Activated T-cell treated with anti-CD3 and anti-CD28 coated beads, Interleukin-2, amount 50 U/mL, for 4 hours (primary cell): ENCODE measurements at regions not wholly inside any gene's neighbourhood (a gene's known extent, or its start where the extent isn't known, plus 50 kb on each side); places are given as distances from the start of the nearest gene placed in this dataset.
A peak's percentile ranks its signal among the peaks of the same experiment; 100 is the strongest.

Source experiments
- ATAC-seq, 2 donors: fragments of 200-7000 bp; cut with Tn5 transposase; one replicate each; pipeline ENCODE4 v1.10.0; 2021
- DNase-seq: peaks from one replicate; pipeline ENCODE4 v3.0.0-alpha.2; 2020
- H3K27me3 Mint-ChIP-seq: one replicate; pipeline ENCODE4 v1.8.0; 2021; ENCODE audit warnings: low read depth, mixed read lengths
- H3K36me3 Mint-ChIP-seq: one replicate; pipeline ENCODE4 v1.8.0; 2022; ENCODE audit warnings: mixed read lengths; ENCODE audit not compliant: insufficient read depth
- H3K4me1 Mint-ChIP-seq: one replicate; pipeline ENCODE4 v1.8.0; 2021; ENCODE audit warnings: low read depth, mixed read lengths
- H3K4me3 Mint-ChIP-seq: one replicate; pipeline ENCODE4 v1.8.0; 2021; ENCODE audit warnings: mild to moderate bottlenecking, moderate library complexity, mixed read lengths
- H3K9me3 Mint-ChIP-seq: one replicate; pipeline ENCODE4 v1.8.0; 2021; ENCODE audit warnings: mixed read lengths

DNA sequence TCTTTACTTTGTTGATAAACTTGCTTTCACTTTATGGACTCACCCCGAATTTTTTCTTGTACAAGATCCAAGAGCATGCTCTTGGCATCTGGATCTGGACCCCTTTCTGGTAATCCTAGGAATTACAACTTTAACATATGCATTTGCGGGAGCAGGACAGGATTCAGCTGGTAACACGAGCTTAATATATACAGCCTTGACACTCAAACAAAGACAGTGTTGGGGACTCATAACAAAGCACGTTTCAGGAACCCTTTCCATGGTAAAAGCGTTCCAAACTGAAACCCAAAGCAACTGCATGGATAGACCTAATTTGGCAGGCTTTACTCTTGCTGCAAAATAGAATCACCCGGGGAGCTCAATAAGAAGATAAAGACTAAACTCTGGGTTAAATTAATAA, 349.7 kb upstream of the AMELY start:
- Mint-ChIP-seq H3K36me3 (no peaks in the 10 kb centered on the region), H3K4me3 (no peak overlapping the region), H3K27me3 (no peaks in the 10 kb centered on the region), H3K4me1 (peaks cover 7% of the 10 kb centered on the region), H3K9me3 (no peaks in the 10 kb centered on the region)
- ATAC-seq: no peak
- no peak for DNase-seq

DNA sequence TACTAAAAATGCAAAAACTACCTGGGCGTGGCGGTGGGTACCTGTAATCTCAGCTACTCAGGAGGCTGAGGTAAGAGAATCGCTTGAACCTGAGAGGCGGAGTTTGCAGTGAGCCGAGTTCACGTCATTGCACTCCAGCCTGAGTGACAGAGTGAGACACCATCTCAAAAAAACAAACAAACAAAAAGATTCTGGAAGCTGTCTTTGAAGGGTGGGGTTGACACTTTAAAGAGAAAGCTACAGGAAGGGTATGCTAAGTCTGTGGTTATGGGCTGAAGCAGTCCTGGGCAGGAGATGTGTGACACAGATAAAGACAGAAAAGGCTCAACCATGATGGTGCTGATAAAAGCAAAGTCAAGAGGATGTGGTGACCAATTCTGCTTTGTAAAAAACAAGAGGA, 328.5 kb upstream of the AMELY start:
- Mint-ChIP-seq H3K4me1 (peaks cover 34% of the 10 kb centered on the region), H3K27me3 (no peaks in the 10 kb centered on the region), H3K36me3 (peaks cover 3% of the 10 kb centered on the region), H3K4me3 (peak overlapping the region; percentile 8), H3K9me3 (peaks cover 5% of the 10 kb centered on the region)
- DNase-seq: no peak
- ATAC-seq: peak in 1 of 2 donors; percentile 63

DNA sequence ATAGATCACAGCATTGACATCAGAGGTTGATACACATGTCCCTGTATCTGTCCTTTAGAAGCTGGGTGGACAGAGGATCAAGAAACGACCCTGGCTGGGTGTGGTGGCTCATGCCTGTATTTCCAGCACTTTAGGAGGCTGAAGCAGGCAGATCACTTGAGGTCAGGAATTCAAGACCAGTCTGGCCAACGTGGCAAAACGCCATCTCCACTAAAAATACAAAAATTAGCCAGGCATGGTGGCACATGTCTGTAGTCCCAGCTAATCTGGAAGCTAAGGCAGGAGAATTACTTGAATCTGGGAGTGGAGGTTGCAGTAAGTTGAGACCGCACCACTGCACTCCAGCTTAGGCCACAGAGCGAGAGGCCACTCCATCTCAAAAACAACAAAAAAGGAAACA, 300.4 kb upstream of the AMELY start:
- DNase-seq (no peak), ATAC-seq (no peak)
- H3K4me3 Mint-ChIP-seq: no peak overlapping the region
- no peaks in the 10 kb centered on the region for H3K36me3 Mint-ChIP-seq
- H3K4me1 Mint-ChIP-seq: peaks cover 2% of the 10 kb centered on the region
- no peaks in the 10 kb centered on the region for H3K9me3 Mint-ChIP-seq
- no peaks in the 10 kb centered on the region for H3K27me3 Mint-ChIP-seq

DNA sequence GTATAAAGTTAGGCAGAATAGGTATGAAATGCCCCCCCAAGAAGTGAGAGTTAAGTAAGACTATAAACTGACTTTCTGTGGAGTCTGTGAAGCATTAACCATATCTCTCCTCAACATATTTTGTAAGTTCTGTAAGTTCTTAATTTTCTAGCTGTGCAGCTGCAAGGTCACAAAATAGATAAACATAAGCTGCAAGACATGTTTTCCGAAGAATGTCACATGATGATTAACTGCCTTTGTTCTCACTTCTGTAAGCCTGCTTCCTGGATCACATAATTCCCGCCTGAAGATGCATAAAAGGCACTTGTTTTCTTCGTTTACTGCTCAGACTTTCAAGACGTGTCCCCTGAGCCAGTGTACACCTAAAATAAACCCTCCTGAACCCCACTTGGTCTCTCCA, 292.9 kb upstream of the AMELY start:
- peaks cover 3% of the 10 kb centered on the region for H3K4me1 Mint-ChIP-seq
- H3K9me3 Mint-ChIP-seq: no peaks in the 10 kb centered on the region
- DNase-seq: no peak
- ATAC-seq: no peak
- no peaks in the 10 kb centered on the region for H3K36me3 Mint-ChIP-seq
- H3K4me3 Mint-ChIP-seq: no peak overlapping the region
- no peaks in the 10 kb centered on the region for H3K27me3 Mint-ChIP-seq

DNA sequence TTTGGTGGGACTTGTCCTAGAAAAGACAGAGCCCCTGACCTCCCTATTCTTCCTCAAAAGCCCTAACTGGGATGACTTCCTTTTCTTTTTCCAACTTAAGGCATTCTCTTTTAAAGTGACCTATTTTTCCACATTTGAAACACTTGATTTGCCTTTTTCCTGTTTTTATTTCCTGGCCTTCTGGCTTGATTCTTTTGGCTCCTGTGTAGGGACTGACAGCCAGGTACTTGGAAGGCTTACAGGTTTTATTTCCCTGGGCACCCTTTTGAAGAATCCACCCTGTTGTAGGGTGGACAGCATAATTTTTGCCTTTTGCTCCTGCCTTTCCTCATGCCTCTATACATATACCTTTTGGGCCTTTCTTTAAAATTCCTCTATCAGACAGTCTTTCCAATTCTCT, 271.0 kb upstream of the AMELY start:
- Mint-ChIP-seq H3K4me3 (no peak overlapping the region), H3K4me1 (no peaks in the 10 kb centered on the region), H3K27me3 (peaks cover 3% of the 10 kb centered on the region), H3K36me3 (no peaks in the 10 kb centered on the region), H3K9me3 (peaks cover 21% of the 10 kb centered on the region)
- no peak for DNase-seq
- ATAC-seq: no peak

DNA sequence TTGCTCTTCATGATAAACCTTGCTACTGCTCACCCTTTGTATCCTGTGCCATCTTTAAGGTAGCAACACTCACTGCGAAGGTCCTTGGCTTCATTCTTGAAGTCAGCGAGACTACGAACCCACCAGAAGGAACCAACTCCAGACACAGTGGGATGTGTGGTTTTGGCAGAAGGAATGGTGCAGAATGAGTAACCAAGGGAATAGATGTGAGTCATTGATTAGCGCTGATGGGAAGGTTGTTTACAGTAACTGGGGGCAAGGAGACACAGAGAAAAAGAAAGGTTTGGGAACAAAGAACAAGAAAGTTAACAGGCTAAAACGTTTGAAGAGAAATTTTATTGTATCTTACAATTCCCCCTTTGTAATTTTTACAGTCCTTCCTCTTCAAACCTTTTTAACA, 266.1 kb upstream of the AMELY start:
- H3K4me3 Mint-ChIP-seq: no peak overlapping the region
- H3K36me3 Mint-ChIP-seq: no peaks in the 10 kb centered on the region
- DNase-seq: no peak
- H3K4me1 Mint-ChIP-seq: no peaks in the 10 kb centered on the region
- H3K27me3 Mint-ChIP-seq: peaks cover 2% of the 10 kb centered on the region
- ATAC-seq: no peak
- peaks cover 4% of the 10 kb centered on the region for H3K9me3 Mint-ChIP-seq

DNA sequence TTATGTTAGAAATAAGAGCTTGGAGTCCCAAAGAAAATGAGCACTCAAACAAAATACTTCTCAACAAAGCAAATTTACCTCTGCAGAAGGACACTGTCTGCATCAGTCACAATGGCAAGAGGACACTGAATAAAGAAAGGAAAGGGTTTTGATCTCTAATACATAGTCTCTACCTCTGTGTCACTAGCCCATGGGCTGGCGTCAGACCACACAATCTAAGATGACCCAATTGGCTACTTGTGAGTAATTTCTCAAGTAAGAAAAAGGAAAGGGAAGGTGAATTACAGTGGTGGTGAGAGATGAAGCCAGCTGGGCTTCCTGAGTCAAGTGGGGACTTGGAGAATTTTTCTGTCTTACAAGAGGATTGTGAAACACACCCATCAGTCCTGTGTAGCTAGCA, 257.9 kb upstream of the AMELY start:
- Mint-ChIP-seq H3K4me3 (no peak overlapping the region), H3K9me3 (no peaks in the 10 kb centered on the region), H3K36me3 (no peaks in the 10 kb centered on the region), H3K4me1 (peaks cover 9% of the 10 kb centered on the region), H3K27me3 (no peaks in the 10 kb centered on the region)
- no peak for DNase-seq
- ATAC-seq: no peak

DNA sequence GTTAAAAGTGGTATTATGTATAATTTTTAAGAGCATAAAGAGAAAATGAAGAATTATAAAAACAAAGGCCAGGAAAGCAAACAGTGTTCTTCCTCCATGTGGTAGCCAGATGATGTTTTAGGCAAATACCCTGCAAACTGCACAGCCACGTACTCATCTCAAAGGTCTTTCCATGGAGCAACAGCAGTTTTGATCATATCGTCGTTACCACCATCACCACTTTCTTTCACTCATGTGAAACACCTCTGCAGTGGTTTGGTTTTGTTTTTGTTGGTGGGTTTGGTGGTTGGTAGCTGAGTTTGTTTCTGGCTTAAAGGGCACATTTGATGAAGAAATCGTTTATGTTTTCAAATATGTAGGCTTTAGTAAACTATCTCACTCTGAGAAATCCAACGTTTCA, 229.9 kb upstream of the AMELY start:
- Mint-ChIP-seq H3K27me3 (no peaks in the 10 kb centered on the region), H3K36me3 (no peaks in the 10 kb centered on the region), H3K4me1 (no peaks in the 10 kb centered on the region), H3K4me3 (no peak overlapping the region), H3K9me3 (no peaks in the 10 kb centered on the region)
- ATAC-seq (no peak), DNase-seq (no peak)
